ENCODE measurements at regions not wholly inside any gene's neighbourhood (a gene's known extent, or its start where the extent isn't known, plus 50 kb on each side); places are given as distances from the start of the nearest gene placed in this dataset.

DNA sequence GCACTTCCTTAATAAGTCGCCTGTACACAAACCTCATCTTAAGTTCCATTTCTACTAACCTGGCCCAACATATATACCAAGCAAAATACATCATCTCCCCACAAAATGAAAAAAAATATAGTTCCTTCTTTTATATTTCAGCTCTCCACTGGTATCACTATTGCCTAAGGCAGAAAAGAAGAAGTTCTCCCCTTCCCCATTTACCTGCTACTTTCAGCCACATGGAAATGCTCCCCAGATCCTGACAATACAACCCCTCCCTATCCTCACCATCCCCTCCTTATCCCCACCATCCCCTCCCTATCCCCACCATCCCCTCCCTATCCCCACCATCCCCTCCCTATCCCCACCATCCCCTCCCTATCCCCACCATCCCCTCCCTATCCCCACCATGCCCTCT lies 175.7 kb downstream of the LINC00237 start:
- no peak overlapping the region for H2AFZ ChIP-seq (ENCODE audit: low read depth, low read length)
- H3K23ac ChIP-seq (ENCODE audit: low read length in 2 of 2): no peak overlapping the region
- WGBS: 73% methylated on average over 1 of the region's 1 CpG
- H3K27ac ChIP-seq (ENCODE audit: low read length, poor library complexity, severe bottlenecking): no peak overlapping the region
- no peak overlapping the region for H3K14ac ChIP-seq (ENCODE audit: low read length in 2 of 2)
- no peak overlapping the region for H3K4me3 ChIP-seq (ENCODE audit: insufficient read depth in 1 of 2, low read depth in 1 of 2, low read length in 2 of 2)
- no peak overlapping the region for H3K4me2 ChIP-seq (ENCODE audit: low read length, poor library complexity, severe bottlenecking)
- no peaks in the 10 kb centered on the region for H3K9me3 ChIP-seq (ENCODE audit: control insufficient read depth, low read length)
- no peaks in the 10 kb centered on the region for H3K36me3 ChIP-seq (ENCODE audit: control insufficient read depth in 1 of 2, insufficient read depth in 2 of 2, low read depth in 1 of 2, low read length in 2 of 2)
- no peak overlapping the region for H3K9ac ChIP-seq (ENCODE audit: low read length)
- no peak overlapping the region for H3K18ac ChIP-seq (ENCODE audit: low read depth in 1 of 2, low read length in 2 of 2)
- no peaks in the 10 kb centered on the region for H3K27me3 ChIP-seq (ENCODE audit: control insufficient read depth in 1 of 2, insufficient read depth in 1 of 2, low read length in 2 of 2)
- H4K8ac ChIP-seq (ENCODE audit: low read length): no peak overlapping the region
- no peak overlapping the region for H2BK120ac ChIP-seq (ENCODE audit: low read depth, low read length)
- H3K4me1 ChIP-seq (ENCODE audit: control insufficient read depth, insufficient read depth, low read depth, low read length): no peaks in the 10 kb centered on the region
- no peak overlapping the region for H2BK15ac ChIP-seq (ENCODE audit: low read depth, poor library complexity, severe bottlenecking)
- H2BK5ac ChIP-seq (ENCODE audit: low read depth, low read length, poor library complexity, severe bottlenecking): no peak overlapping the region
- DNase-seq: no peak
- no peak overlapping the region for H4K91ac ChIP-seq (ENCODE audit: low read length)
- H3K4ac ChIP-seq (ENCODE audit: low read depth in 1 of 2, low read length in 2 of 2): no peak overlapping the region
- no peak overlapping the region for H2BK12ac ChIP-seq (ENCODE audit: low read length in 2 of 2)
- no peaks in the 10 kb centered on the region for H3K79me1 ChIP-seq (replicated peaks; ENCODE audit: low read length, poor library complexity, severe bottlenecking)
- no peak overlapping the region for H2AK5ac ChIP-seq (ENCODE audit: low read length, severe bottlenecking)

DNA sequence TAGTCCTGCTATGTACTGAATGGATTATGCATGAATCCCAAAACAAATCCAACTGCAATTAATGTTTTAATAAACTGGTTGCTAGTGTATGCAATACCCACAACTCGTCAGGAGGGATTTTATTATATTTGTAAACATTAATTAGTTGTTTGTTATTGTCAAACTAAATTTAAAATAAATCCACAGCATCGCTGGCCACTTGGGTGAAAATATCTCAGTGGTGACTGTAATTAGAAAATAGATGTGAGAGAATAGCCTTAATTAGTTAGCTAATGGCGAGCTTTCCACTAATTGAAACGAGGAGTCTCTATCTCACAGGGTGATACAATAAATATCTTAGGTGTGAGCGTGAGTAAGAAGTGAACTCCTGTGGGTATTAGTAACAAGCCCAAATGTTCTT lies 176.8 kb downstream of the LINC00237 start:
- H2BK120ac ChIP-seq (ENCODE audit: low read depth, low read length): no peak overlapping the region
- no peak overlapping the region for H4K8ac ChIP-seq (ENCODE audit: low read length)
- H4K91ac ChIP-seq (ENCODE audit: low read length): no peak overlapping the region
- H3K27ac ChIP-seq (ENCODE audit: low read length, poor library complexity, severe bottlenecking): no peak overlapping the region
- no peaks in the 10 kb centered on the region for H3K36me3 ChIP-seq (ENCODE audit: control insufficient read depth in 1 of 2, insufficient read depth in 2 of 2, low read depth in 1 of 2, low read length in 2 of 2)
- H2BK15ac ChIP-seq (ENCODE audit: low read depth, poor library complexity, severe bottlenecking): no peak overlapping the region
- no peak for DNase-seq
- no peaks in the 10 kb centered on the region for H3K4me1 ChIP-seq (ENCODE audit: control insufficient read depth, insufficient read depth, low read depth, low read length)
- H3K27me3 ChIP-seq (ENCODE audit: control insufficient read depth in 1 of 2, insufficient read depth in 1 of 2, low read length in 2 of 2): no peaks in the 10 kb centered on the region
- H3K4ac ChIP-seq (ENCODE audit: low read depth in 1 of 2, low read length in 2 of 2): no peak overlapping the region
- H3K79me1 ChIP-seq (replicated peaks; ENCODE audit: low read length, poor library complexity, severe bottlenecking): no peaks in the 10 kb centered on the region
- no peak overlapping the region for H3K18ac ChIP-seq (ENCODE audit: low read depth in 1 of 2, low read length in 2 of 2)
- H2AK5ac ChIP-seq (ENCODE audit: low read length, severe bottlenecking): no peak overlapping the region
- no peak overlapping the region for H3K14ac ChIP-seq (ENCODE audit: low read length in 2 of 2)
- H3K23ac ChIP-seq (ENCODE audit: low read length in 2 of 2): no peak overlapping the region
- H3K9ac ChIP-seq (ENCODE audit: low read length): no peak overlapping the region
- no peak overlapping the region for H3K4me3 ChIP-seq (ENCODE audit: insufficient read depth in 1 of 2, low read depth in 1 of 2, low read length in 2 of 2)
- no peak overlapping the region for H2AFZ ChIP-seq (ENCODE audit: low read depth, low read length)
- no peak overlapping the region for H2BK12ac ChIP-seq (ENCODE audit: low read length in 2 of 2)
- no peak overlapping the region for H2BK5ac ChIP-seq (ENCODE audit: low read depth, low read length, poor library complexity, severe bottlenecking)
- 65% methylated on average over 4 of the region's 5 CpGs for WGBS
- H3K4me2 ChIP-seq (ENCODE audit: low read length, poor library complexity, severe bottlenecking): no peak overlapping the region
- no peaks in the 10 kb centered on the region for H3K9me3 ChIP-seq (ENCODE audit: control insufficient read depth, low read length)

DNA sequence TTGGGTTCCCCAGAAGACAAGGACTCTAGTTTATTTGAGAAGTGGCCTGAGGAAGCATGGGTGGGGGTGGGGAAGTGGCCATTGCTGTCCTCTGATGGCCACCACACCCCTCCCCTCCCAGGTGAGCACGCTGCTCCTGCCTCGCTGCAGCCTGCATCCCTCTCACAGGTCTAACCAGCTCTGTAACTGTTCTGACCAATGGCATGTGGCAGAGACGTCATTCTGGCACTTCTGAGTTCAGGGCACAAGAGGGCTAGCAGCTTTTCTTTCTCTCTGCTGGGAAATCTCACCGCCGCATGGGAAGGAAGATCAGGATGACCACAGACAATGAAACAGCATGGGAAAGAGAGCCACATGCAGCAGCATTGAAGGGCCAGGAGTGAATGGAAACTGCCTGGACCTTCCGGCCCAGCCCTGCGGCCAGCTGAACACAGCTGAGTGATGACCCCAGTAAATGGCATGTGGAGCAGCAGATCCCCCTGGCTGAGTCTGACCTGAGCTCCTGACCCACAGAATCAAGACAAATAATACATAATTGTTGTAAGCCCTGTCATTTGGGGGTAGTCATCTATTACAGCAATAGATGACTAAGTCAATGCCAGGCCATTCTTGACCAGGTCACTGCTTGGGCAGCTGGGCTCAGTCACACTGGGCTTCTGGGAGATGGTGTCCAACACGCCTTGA lies 179.8 kb downstream of the LINC00237 start:
- H3K4me3 ChIP-seq (ENCODE audit: insufficient read depth in 1 of 2, low read depth in 1 of 2, low read length in 2 of 2): no peak overlapping the region
- no peak overlapping the region for H2BK12ac ChIP-seq (ENCODE audit: low read length in 2 of 2)
- no peaks in the 10 kb centered on the region for H3K36me3 ChIP-seq (ENCODE audit: control insufficient read depth in 1 of 2, insufficient read depth in 2 of 2, low read depth in 1 of 2, low read length in 2 of 2)
- no peak overlapping the region for H3K9ac ChIP-seq (ENCODE audit: low read length)
- H2BK120ac ChIP-seq (ENCODE audit: low read depth, low read length): no peak overlapping the region
- no peak overlapping the region for H4K8ac ChIP-seq (ENCODE audit: low read length)
- no peak overlapping the region for H2AK5ac ChIP-seq (ENCODE audit: low read length, severe bottlenecking)
- H3K27me3 ChIP-seq (ENCODE audit: control insufficient read depth in 1 of 2, insufficient read depth in 1 of 2, low read length in 2 of 2): no peaks in the 10 kb centered on the region
- no peak overlapping the region for H3K23ac ChIP-seq (ENCODE audit: low read length in 2 of 2)
- H3K4ac ChIP-seq (ENCODE audit: low read depth in 1 of 2, low read length in 2 of 2): no peak overlapping the region
- H3K79me1 ChIP-seq (replicated peaks; ENCODE audit: low read length, poor library complexity, severe bottlenecking): no peaks in the 10 kb centered on the region
- H3K4me2 ChIP-seq (ENCODE audit: low read length, poor library complexity, severe bottlenecking): no peak overlapping the region
- no peak overlapping the region for H4K91ac ChIP-seq (ENCODE audit: low read length)
- DNase-seq: no peak
- H3K14ac ChIP-seq (ENCODE audit: low read length in 2 of 2): no peak overlapping the region
- no peak overlapping the region for H2AFZ ChIP-seq (ENCODE audit: low read depth, low read length)
- H2BK5ac ChIP-seq (ENCODE audit: low read depth, low read length, poor library complexity, severe bottlenecking): no peak overlapping the region
- no peak overlapping the region for H2BK15ac ChIP-seq (ENCODE audit: low read depth, poor library complexity, severe bottlenecking)
- 75% methylated on average over 8 of the region's 8 CpGs for WGBS
- H3K4me1 ChIP-seq (ENCODE audit: control insufficient read depth, insufficient read depth, low read depth, low read length): no peaks in the 10 kb centered on the region
- H3K9me3 ChIP-seq (ENCODE audit: control insufficient read depth, low read length): no peaks in the 10 kb centered on the region
- no peak overlapping the region for H3K18ac ChIP-seq (ENCODE audit: low read depth in 1 of 2, low read length in 2 of 2)
- no peak overlapping the region for H3K27ac ChIP-seq (ENCODE audit: low read length, poor library complexity, severe bottlenecking)

DNA sequence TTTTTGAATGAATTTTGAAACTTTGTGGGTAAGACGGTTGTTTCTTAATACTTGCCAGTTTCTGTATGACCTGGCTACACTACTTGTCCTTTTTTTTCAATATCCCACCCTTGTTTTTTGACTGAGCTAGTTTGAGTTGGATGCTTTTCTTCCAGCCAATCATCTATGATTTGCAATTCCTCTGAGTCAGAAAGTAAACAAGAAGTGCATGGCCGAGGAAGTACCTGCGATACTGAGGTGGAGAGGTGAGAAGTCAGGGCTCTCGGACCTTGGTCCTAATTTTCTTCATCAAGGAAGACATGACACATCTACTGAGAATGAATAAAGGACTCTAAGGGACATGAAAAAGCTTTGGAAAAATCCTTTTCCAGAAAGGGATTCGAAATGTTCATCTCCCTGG lies 185.7 kb downstream of the LINC00237 start:
- no peak overlapping the region for H3K4me2 ChIP-seq (ENCODE audit: low read length, poor library complexity, severe bottlenecking)
- no peak overlapping the region for H2AK5ac ChIP-seq (ENCODE audit: low read length, severe bottlenecking)
- H3K27ac ChIP-seq (ENCODE audit: low read length, poor library complexity, severe bottlenecking): no peak overlapping the region
- no peak overlapping the region for H2BK12ac ChIP-seq (ENCODE audit: low read length in 2 of 2)
- no peak overlapping the region for H2BK15ac ChIP-seq (ENCODE audit: low read depth, poor library complexity, severe bottlenecking)
- H3K4me1 ChIP-seq (ENCODE audit: control insufficient read depth, insufficient read depth, low read depth, low read length): no peaks in the 10 kb centered on the region
- no peak overlapping the region for H4K8ac ChIP-seq (ENCODE audit: low read length)
- H3K9ac ChIP-seq (ENCODE audit: low read length): no peak overlapping the region
- H3K9me3 ChIP-seq (ENCODE audit: control insufficient read depth, low read length): peaks cover 3% of the 10 kb centered on the region
- no peak overlapping the region for H3K23ac ChIP-seq (ENCODE audit: low read length in 2 of 2)
- WGBS: 58% methylated on average over 3 of the region's 5 CpGs
- no peak overlapping the region for H3K4me3 ChIP-seq (ENCODE audit: insufficient read depth in 1 of 2, low read depth in 1 of 2, low read length in 2 of 2)
- H3K27me3 ChIP-seq (ENCODE audit: control insufficient read depth in 1 of 2, insufficient read depth in 1 of 2, low read length in 2 of 2): no peaks in the 10 kb centered on the region
- H3K4ac ChIP-seq (ENCODE audit: low read depth in 1 of 2, low read length in 2 of 2): no peak overlapping the region
- H2BK120ac ChIP-seq (ENCODE audit: low read depth, low read length): no peak overlapping the region
- no peak overlapping the region for H2BK5ac ChIP-seq (ENCODE audit: low read depth, low read length, poor library complexity, severe bottlenecking)
- H3K36me3 ChIP-seq (ENCODE audit: control insufficient read depth in 1 of 2, insufficient read depth in 2 of 2, low read depth in 1 of 2, low read length in 2 of 2): no peaks in the 10 kb centered on the region
- H2AFZ ChIP-seq (ENCODE audit: low read depth, low read length): no peak overlapping the region
- no peak overlapping the region for H3K18ac ChIP-seq (ENCODE audit: low read depth in 1 of 2, low read length in 2 of 2)
- no peak for DNase-seq
- H3K79me1 ChIP-seq (replicated peaks; ENCODE audit: low read length, poor library complexity, severe bottlenecking): no peaks in the 10 kb centered on the region
- H3K14ac ChIP-seq (ENCODE audit: low read length in 2 of 2): no peak overlapping the region
- no peak overlapping the region for H4K91ac ChIP-seq (ENCODE audit: low read length)

All from mesenchymal stem cell (in vitro differentiated cells and primary cell).